WTC11 (cell line): ENCODE measurements at regions not wholly inside any gene's neighbourhood (a gene's known extent, or its start where the extent isn't known, plus 50 kb on each side); places are given as distances from the start of the nearest gene placed in this dataset.

Experiments
- ATAC-seq: fragments of 200-7000 bp; cut with Tn5 transposase; 2 replicates; pipeline ENCODE4 v1.10.0; 2021; ENCODE audit warnings: mild to moderate bottlenecking, moderate library complexity
- CTCF ChIA-PET: fragments of 300-600 bp; sonication (Branson Sonifier 250); formaldehyde crosslinking; loops from one replicate; lab custom pipeline; 2021; ENCODE audit warnings: antibody characterized with exemption; lab: Charles Lee
- POLR2A ChIA-PET: fragments of 350-600 bp; sonication (Branson Sonifier 250); formaldehyde crosslinking; loops from one replicate; lab custom pipeline; 2021; ENCODE audit warnings: antibody characterized with exemption; lab: Charles Lee
- DNase-seq: peaks from one replicate; pipeline ENCODE4 v3.0.0; 2021; ENCODE audit warnings: low spot score
- H3K27ac Mint-ChIP-seq: 2 replicates; pipeline ENCODE4 v1.8.0; 2021; ENCODE audit warnings: mixed read lengths
- H3K27me3 Mint-ChIP-seq: 2 replicates; pipeline ENCODE4 v1.8.0; 2021; ENCODE audit warnings: low read depth, mild to moderate bottlenecking, moderate library complexity, mixed read lengths
- H3K36me3 Mint-ChIP-seq: 2 replicates; pipeline ENCODE4 v1.8.0; 2021; ENCODE audit warnings: mixed read lengths
- H3K4me1 Mint-ChIP-seq: 2 replicates; pipeline ENCODE4 v1.8.0; 2022; ENCODE audit warnings: mixed read lengths
- H3K4me3 Mint-ChIP-seq: 2 replicates; pipeline ENCODE4 v1.8.0; 2021; ENCODE audit warnings: mild to moderate bottlenecking, moderate library complexity, mixed read lengths
- H3K9me3 Mint-ChIP-seq: 2 replicates; pipeline ENCODE4 v1.8.0; 2021; ENCODE audit warnings: mixed read lengths
- ATF1 ChIP-seq: sonication (generic); formaldehyde crosslinking; IDR thresholded peaks from 2 replicates; pipeline ENCODE4 v1.8.1; 2023; ENCODE audit warnings: mild to moderate bottlenecking, moderate library complexity, missing genetic modification reagents
- CBFB ChIP-seq: sonication (generic); formaldehyde crosslinking; IDR thresholded peaks from 2 replicates; pipeline ENCODE4 v1.8.1; 2022; ENCODE audit warnings: mild to moderate bottlenecking, low read depth, missing genetic modification reagents
- ESRRA ChIP-seq: sonication (generic); formaldehyde crosslinking; IDR thresholded peaks from 2 replicates; pipeline ENCODE4 v1.8.1; 2022; ENCODE audit warnings: mild to moderate bottlenecking, missing genetic modification reagents, borderline replicate concordance
- FOXJ3 ChIP-seq: sonication (generic); formaldehyde crosslinking; IDR thresholded peaks from 2 replicates; pipeline ENCODE4 v1.9.0; 2021; ENCODE audit warnings: missing genetic modification reagents, mild to moderate bottlenecking, borderline replicate concordance
- GRHL2 ChIP-seq: fragments of 250-450 bp; sonication (Bioruptor Pico); IDR thresholded peaks from 2 replicates; pipeline ENCODE4 v1.8.0; 2022; ENCODE audit warnings: mild to moderate bottlenecking, moderate library complexity; ENCODE audit not compliant: insufficient replicate concordance, severe bottlenecking
- HMGA2 ChIP-seq: fragments of 250-450 bp; sonication (Bioruptor Pico); IDR thresholded peaks from 2 replicates; pipeline ENCODE4 v1.4.0; 2021; ENCODE audit warnings: mild to moderate bottlenecking, moderate library complexity
- JAZF1 ChIP-seq: fragments of 250-450 bp; sonication (Bioruptor Pico); IDR thresholded peaks from 2 replicates; pipeline ENCODE4 v1.9.0; 2021; ENCODE audit warnings: moderate library complexity, mild to moderate bottlenecking, inconsistent platforms
- OVOL2 ChIP-seq: fragments of 250-450 bp; sonication (Bioruptor Pico); IDR thresholded peaks from 2 replicates; pipeline ENCODE4 v1.9.0; 2021; ENCODE audit warnings: mild to moderate bottlenecking, borderline replicate concordance
- ZNF671 ChIP-seq: fragments of 250-450 bp; sonication (Bioruptor Pico); IDR thresholded peaks from 2 replicates; pipeline ENCODE4 v1.8.0; 2021; ENCODE audit warnings: mild to moderate bottlenecking
- TF ChIP-seq, protein P1 (sequence below): sonication (generic); formaldehyde crosslinking; IDR thresholded peaks from 2 replicates; pipeline ENCODE4 v1.8.1; 2023; ENCODE audit warnings: mild to moderate bottlenecking, missing genetic modification reagents
- TF ChIP-seq, protein P2 (sequence below): fragments of 250-450 bp; sonication (Bioruptor Pico); IDR thresholded peaks from 2 replicates; pipeline ENCODE4 v1.9.0; 2021; ENCODE audit warnings: moderate library complexity, mild to moderate bottlenecking, inconsistent platforms, borderline replicate concordance
- TF ChIP-seq, protein P3 (sequence below): sonication (generic); formaldehyde crosslinking; IDR thresholded peaks from 2 replicates; pipeline ENCODE4 v1.8.0; 2022; ENCODE audit warnings: missing genetic modification reagents
- TF ChIP-seq, protein P4 (sequence below): fragments of 250-450 bp; sonication (Bioruptor Pico); IDR thresholded peaks from 2 replicates; pipeline ENCODE4 v1.9.0; 2021; ENCODE audit warnings: mild to moderate bottlenecking
- TF ChIP-seq, protein P5 (sequence below): fragments of 250-450 bp; sonication (Bioruptor Pico); IDR thresholded peaks from 2 replicates; pipeline ENCODE4 v1.8.0; 2021; ENCODE audit warnings: mild to moderate bottlenecking
- TF ChIP-seq, protein P6 (sequence below): sonication (generic); formaldehyde crosslinking; IDR thresholded peaks from 2 replicates; pipeline ENCODE4 v1.8.0; 2022; ENCODE audit warnings: mild to moderate bottlenecking, missing genetic modification reagents
- TF ChIP-seq, protein P7 (sequence below): fragments of 250-450 bp; sonication (Bioruptor Pico); conservative IDR thresholded peaks from 2 replicates; pipeline ENCODE4 v1.9.0; 2021; ENCODE audit warnings: mild to moderate bottlenecking
- TF ChIP-seq, protein P8 (sequence below): sonication (generic); formaldehyde crosslinking; IDR thresholded peaks from 2 replicates; pipeline ENCODE4 v1.8.0; 2022; ENCODE audit warnings: mild to moderate bottlenecking, missing genetic modification reagents

DNA sequence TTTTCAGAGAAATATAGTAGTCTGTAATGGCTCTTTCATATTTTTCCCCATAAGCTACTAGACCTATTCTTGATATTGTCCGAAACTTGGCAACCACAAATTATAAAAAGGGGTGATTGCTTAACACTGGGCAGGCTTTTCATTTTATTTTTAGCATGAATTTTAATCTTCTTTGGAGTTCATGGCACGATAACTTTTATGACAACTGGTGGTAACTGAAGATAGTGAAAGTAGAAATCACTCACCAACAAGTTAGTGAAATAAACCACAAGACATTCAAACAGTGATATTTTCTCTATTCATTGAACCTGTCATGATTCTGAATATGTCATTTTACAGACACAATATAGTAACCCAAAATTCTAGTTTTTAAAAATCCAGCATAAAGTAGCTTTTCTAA is 213.9 kb downstream of the PRDM9 start:
- Mint-ChIP-seq H3K27ac (no peak overlapping the region), H3K9me3 (0 out of 2 replicates have a peak, but pooled peaks cover 4% of the 10 kb centered on the region), H3K36me3 (no peaks in the 10 kb centered on the region), H3K4me1 (0 out of 2 replicates have a peak, but pooled peaks cover 3% of the 10 kb centered on the region), H3K27me3 (no peaks in the 10 kb centered on the region), H3K4me3 (no peak overlapping the region)
- TF ChIP-seq OVOL2: no peak
- TF ChIP-seq, protein P1, sequence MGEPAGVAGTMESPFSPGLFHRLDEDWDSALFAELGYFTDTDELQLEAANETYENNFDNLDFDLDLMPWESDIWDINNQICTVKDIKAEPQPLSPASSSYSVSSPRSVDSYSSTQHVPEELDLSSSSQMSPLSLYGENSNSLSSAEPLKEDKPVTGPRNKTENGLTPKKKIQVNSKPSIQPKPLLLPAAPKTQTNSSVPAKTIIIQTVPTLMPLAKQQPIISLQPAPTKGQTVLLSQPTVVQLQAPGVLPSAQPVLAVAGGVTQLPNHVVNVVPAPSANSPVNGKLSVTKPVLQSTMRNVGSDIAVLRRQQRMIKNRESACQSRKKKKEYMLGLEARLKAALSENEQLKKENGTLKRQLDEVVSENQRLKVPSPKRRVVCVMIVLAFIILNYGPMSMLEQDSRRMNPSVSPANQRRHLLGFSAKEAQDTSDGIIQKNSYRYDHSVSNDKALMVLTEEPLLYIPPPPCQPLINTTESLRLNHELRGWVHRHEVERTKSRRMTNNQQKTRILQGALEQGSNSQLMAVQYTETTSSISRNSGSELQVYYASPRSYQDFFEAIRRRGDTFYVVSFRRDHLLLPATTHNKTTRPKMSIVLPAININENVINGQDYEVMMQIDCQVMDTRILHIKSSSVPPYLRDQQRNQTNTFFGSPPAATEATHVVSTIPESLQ (CRISPR knock-in tag): no peak
- TF ChIP-seq ESRRA (CRISPR knock-in tag): no peak
- TF ChIP-seq ATF1 (CRISPR knock-in tag): no peak
- TF ChIP-seq, protein P2, sequence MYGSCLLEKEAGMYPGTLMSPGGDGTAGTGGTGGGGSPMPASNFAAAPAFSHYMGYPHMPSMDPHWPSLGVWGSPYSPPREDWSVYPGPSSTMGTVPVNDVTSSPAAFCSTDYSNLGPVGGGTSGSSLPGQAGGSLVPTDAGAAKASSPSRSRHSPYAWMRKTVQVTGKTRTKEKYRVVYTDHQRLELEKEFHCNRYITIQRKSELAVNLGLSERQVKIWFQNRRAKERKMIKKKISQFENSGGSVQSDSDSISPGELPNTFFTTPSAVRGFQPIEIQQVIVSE (CRISPR knock-in tag): no peak
- TF ChIP-seq, protein P3, sequence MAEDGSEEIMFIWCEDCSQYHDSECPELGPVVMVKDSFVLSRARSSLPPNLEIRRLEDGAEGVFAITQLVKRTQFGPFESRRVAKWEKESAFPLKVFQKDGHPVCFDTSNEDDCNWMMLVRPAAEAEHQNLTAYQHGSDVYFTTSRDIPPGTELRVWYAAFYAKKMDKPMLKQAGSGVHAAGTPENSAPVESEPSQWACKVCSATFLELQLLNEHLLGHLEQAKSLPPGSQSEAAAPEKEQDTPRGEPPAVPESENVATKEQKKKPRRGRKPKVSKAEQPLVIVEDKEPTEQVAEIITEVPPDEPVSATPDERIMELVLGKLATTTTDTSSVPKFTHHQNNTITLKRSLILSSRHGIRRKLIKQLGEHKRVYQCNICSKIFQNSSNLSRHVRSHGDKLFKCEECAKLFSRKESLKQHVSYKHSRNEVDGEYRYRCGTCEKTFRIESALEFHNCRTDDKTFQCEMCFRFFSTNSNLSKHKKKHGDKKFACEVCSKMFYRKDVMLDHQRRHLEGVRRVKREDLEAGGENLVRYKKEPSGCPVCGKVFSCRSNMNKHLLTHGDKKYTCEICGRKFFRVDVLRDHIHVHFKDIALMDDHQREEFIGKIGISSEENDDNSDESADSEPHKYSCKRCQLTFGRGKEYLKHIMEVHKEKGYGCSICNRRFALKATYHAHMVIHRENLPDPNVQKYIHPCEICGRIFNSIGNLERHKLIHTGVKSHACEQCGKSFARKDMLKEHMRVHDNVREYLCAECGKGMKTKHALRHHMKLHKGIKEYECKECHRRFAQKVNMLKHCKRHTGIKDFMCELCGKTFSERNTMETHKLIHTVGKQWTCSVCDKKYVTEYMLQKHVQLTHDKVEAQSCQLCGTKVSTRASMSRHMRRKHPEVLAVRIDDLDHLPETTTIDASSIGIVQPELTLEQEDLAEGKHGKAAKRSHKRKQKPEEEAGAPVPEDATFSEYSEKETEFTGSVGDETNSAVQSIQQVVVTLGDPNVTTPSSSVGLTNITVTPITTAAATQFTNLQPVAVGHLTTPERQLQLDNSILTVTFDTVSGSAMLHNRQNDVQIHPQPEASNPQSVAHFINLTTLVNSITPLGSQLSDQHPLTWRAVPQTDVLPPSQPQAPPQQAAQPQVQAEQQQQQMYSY: no peak
- ATAC-seq (no peak), DNase-seq (no peak)
- CTCF ChIA-PET: no interaction called here
- POLR2A ChIA-PET: no interaction called here

DNA sequence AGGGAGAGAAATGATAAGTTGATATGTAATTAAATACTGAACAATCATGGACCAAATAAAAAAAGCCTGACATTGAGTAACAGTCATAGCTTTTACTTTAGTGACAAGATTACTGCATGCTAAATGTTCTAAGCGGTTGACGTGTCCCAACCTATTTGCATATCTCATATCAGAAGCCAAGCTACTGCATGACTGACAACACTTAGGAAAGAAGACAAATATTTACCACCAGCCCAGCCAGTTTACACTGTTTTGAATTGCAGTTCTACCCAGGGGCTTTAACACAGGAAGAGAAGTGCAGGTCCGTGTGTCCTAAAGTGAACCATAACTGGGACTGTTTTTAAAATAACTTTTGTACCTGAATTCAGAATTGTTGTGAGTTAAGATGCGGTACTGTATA is 219.9 kb downstream of the PRDM9 start:
- POLR2A ChIA-PET: no interaction called here
- no peaks in the 10 kb centered on the region for H3K27me3 Mint-ChIP-seq
- CTCF ChIA-PET: no interaction called here

DNA sequence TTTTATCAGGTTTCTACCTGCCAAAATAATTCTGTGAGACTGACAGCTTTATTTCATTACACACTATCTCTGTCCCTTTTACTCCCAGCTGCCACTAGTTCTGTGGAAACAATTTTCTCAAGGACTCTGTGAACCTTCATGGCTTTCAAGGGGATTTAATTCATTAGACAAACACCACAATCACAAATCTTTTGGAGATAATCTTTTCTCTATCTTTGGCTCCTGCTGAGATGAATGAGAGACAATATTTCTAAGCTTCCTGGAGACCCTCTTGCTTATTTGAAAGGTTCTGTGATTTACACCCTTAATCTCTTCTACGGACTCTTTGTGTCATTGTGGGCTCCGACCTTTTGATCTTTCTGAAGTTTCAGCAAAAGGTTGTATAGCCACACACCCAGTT is 222.6 kb downstream of the PRDM9 start:
- DNase-seq (no peak), ATAC-seq (no peak)
- ChIA-PET CTCF (no interaction called here), POLR2A (no interaction called here)
- Mint-ChIP-seq H3K4me3 (no peak overlapping the region), H3K27me3 (no peaks in the 10 kb centered on the region), H3K9me3 (peaks cover 29% of the 10 kb centered on the region), H3K36me3 (peaks cover 10% of the 10 kb centered on the region), H3K4me1 (0 out of 2 replicates have a peak, but pooled peaks cover 4% of the 10 kb centered on the region), H3K27ac (no peak overlapping the region)
- TF ChIP-seq ZNF671 (no peak), GRHL2 (CRISPR knock-in tag) (no peak), OVOL2 (no peak), CBFB (CRISPR knock-in tag) (no peak), JAZF1 (CRISPR knock-in tag) (no peak), ESRRA (CRISPR knock-in tag) (no peak), HMGA2 (CRISPR knock-in tag) (no peak)
- TF ChIP-seq, protein P4, sequence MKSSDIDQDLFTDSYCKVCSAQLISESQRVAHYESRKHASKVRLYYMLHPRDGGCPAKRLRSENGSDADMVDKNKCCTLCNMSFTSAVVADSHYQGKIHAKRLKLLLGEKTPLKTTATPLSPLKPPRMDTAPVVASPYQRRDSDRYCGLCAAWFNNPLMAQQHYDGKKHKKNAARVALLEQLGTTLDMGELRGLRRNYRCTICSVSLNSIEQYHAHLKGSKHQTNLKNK: no peak
- TF ChIP-seq, protein P2 (CRISPR knock-in tag): no peak
- TF ChIP-seq, protein P5, sequence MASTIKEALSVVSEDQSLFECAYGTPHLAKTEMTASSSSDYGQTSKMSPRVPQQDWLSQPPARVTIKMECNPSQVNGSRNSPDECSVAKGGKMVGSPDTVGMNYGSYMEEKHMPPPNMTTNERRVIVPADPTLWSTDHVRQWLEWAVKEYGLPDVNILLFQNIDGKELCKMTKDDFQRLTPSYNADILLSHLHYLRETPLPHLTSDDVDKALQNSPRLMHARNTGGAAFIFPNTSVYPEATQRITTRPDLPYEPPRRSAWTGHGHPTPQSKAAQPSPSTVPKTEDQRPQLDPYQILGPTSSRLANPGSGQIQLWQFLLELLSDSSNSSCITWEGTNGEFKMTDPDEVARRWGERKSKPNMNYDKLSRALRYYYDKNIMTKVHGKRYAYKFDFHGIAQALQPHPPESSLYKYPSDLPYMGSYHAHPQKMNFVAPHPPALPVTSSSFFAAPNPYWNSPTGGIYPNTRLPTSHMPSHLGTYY (CRISPR knock-in tag): no peak

More for the DNA sequence above, 219.9 kb downstream of the PRDM9 start:
- no peak overlapping the region for H3K27ac Mint-ChIP-seq
- no peak for TF ChIP-seq FOXJ3
- TF ChIP-seq, protein P6, sequence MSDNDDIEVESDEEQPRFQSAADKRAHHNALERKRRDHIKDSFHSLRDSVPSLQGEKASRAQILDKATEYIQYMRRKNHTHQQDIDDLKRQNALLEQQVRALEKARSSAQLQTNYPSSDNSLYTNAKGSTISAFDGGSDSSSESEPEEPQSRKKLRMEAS (CRISPR knock-in tag): no peak
- TF ChIP-seq, protein P7, sequence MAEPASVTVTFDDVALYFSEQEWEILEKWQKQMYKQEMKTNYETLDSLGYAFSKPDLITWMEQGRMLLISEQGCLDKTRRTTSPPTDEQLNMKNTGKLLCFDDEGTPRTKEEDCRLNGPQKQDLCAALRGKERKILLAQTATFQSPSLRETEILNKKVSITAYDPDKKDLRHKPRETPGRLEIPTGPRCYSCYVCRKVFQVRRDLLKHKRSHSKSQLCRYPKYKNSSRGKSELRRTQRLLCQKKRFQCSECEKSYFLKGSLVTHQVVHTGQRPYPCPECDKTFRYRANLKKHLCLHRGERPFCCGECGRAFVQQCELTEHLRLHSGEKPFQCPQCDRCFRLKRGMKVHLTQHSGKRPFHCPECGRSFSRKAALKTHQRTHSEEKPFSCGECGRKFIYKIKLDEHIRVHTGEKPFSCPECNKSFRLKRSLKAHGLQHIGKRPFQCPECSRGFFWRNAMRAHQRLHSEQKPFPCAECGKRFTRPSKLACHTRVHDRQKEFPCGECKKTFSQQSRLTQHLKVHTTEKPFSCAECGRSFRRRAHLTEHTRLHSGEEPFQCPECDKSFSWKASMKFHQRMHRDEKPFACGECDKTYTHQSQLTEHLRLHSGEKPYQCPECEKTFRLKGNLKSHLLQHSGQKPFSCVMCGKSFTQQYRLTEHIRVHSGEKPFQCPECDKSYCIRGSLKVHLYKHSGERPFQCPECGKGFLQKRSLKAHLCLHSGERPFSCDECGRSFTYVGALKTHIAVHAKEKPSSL (CRISPR knock-in tag): no peak
- TF ChIP-seq, protein P8, sequence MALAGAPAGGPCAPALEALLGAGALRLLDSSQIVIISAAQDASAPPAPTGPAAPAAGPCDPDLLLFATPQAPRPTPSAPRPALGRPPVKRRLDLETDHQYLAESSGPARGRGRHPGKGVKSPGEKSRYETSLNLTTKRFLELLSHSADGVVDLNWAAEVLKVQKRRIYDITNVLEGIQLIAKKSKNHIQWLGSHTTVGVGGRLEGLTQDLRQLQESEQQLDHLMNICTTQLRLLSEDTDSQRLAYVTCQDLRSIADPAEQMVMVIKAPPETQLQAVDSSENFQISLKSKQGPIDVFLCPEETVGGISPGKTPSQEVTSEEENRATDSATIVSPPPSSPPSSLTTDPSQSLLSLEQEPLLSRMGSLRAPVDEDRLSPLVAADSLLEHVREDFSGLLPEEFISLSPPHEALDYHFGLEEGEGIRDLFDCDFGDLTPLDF (CRISPR knock-in tag): no peak
- TF ChIP-seq, all 79 proteins: peak for 0
- no peak for DNase-seq
- H3K4me3 Mint-ChIP-seq: no peak overlapping the region
- 0 out of 2 replicates have a peak, but pooled peaks cover 4% of the 10 kb centered on the region for H3K4me1 Mint-ChIP-seq
- H3K36me3 Mint-ChIP-seq: no peaks in the 10 kb centered on the region; the same call in 1 of the 2 replicates
- ATAC-seq: no peak
- H3K9me3 Mint-ChIP-seq: peaks cover 15% of the 10 kb centered on the region
